ENCODE measurements at regions not wholly inside any gene's neighbourhood (a gene's known extent, or its start where the extent isn't known, plus 50 kb on each side); places are given as distances from the start of the nearest gene placed in this dataset.

GRCh38 chr2:149662556-149662955 lies 75.0 kb upstream of the MMADHC start:
- Histone ChIP-seq H3K27ac (ENCODE audit: low read depth, low read length) (no peak overlapping the region), H3K4me3 (ENCODE audit: low read length) (no peak overlapping the region), H3K9me3 (ENCODE audit: control insufficient read depth in 2 of 3, low read length in 3 of 3) (no peaks in the 10 kb centered on the region), H3K27me3 (ENCODE audit: control insufficient read depth in 2 of 2, insufficient read depth in 2 of 2, low read length in 2 of 2) (no peaks in the 10 kb centered on the region), H3K4me1 (ENCODE audit: control insufficient read depth in 2 of 2, insufficient read depth in 2 of 2, low read length in 2 of 2) (no peaks in the 10 kb centered on the region), H3K36me3 (ENCODE audit: control insufficient read depth in 2 of 3, insufficient read depth in 3 of 3, low read length in 3 of 3) (no peaks in the 10 kb centered on the region)
- H3K27ac Mint-ChIP-seq: no peak overlapping the region
- H3K9me3 Mint-ChIP-seq: peaks cover 0 to 6% (median 3%) of the 10 kb centered on the region in 11 donors
- no peaks in the 10 kb centered on the region for H3K4me1 Mint-ChIP-seq
- intact Hi-C loops (cut with micrococcal nuclease): no loop called here
- ChIA-PET POLR2A (no interaction called here), CTCF (no interaction called here)
- DNase-seq (no peak), ATAC-seq (no peak)
- H3K4me3 Mint-ChIP-seq: no peak overlapping the region
- H3K27me3 Mint-ChIP-seq: peaks cover 0 to 22% (median 11%) of the 10 kb centered on the region in 5 donors
- H3K36me3 Mint-ChIP-seq: no peaks in the 10 kb centered on the region

- intact Hi-C loops (cut with micrococcal nuclease): no loop called here
- ATAC-seq (no peak), DNase-seq (no peak)
- Mint-ChIP-seq H3K36me3 (no peaks in the 10 kb centered on the region), H3K4me3 (no peak overlapping the region), H3K9me3 (peaks cover 0 to 6% (median 3%) of the 10 kb centered on the region in 11 donors), H3K27me3 (peaks cover 0 to 18% (median 11%) of the 10 kb centered on the region in 5 donors), H3K4me1 (no peaks in the 10 kb centered on the region), H3K27ac (no peak overlapping the region)
- no peaks in the 10 kb centered on the region for H3K9me3 ChIP-seq (ENCODE audit: control insufficient read depth in 2 of 3, low read length in 3 of 3)
- CTCF ChIA-PET: no interaction called here
- no peak overlapping the region for H3K27ac ChIP-seq (ENCODE audit: low read depth, low read length)
- no peaks in the 10 kb centered on the region for H3K4me1 ChIP-seq (ENCODE audit: control insufficient read depth in 2 of 2, insufficient read depth in 2 of 2, low read length in 2 of 2)
- no peaks in the 10 kb centered on the region for H3K36me3 ChIP-seq (ENCODE audit: control insufficient read depth in 2 of 3, insufficient read depth in 3 of 3, low read length in 3 of 3)
- no peak overlapping the region for H3K4me3 ChIP-seq (ENCODE audit: low read length)
- POLR2A ChIA-PET: interaction anchor here (0.6 kb wide), 1 partner anchor 323 kb away, joined by 8 read pairs; no protein-coding TSS in a partner anchor
- no peaks in the 10 kb centered on the region for H3K27me3 ChIP-seq (ENCODE audit: control insufficient read depth in 2 of 2, insufficient read depth in 2 of 2, low read length in 2 of 2)
These were observed 74.3 kb upstream of the MMADHC start for GRCh38 chr2:149661844-149662243.

DNA sequence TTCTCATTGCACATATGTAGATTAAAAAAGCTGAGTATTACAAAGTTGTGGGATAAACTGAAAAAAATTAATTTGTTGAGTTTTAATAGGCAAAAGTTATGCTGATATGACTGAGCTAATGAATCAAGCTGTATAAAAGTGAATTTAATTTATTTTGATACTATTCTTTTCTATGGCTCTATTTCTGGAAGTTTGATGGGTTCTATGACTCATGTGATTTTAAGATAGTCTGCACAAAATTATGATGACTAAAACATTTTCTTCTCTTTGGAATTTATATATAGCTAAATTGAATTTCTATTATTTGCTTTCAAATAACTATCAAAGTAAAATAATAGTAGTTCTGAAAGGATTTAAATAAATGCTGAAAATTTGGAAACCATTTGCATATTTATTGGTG lies 71.0 kb upstream of the MMADHC start:
- no peaks in the 10 kb centered on the region for H3K36me3 ChIP-seq (ENCODE audit: control insufficient read depth in 2 of 3, insufficient read depth in 3 of 3, low read length in 3 of 3)
- peaks cover 0 to 6% (median 3%) of the 10 kb centered on the region in 11 donors for H3K9me3 Mint-ChIP-seq

DNA sequence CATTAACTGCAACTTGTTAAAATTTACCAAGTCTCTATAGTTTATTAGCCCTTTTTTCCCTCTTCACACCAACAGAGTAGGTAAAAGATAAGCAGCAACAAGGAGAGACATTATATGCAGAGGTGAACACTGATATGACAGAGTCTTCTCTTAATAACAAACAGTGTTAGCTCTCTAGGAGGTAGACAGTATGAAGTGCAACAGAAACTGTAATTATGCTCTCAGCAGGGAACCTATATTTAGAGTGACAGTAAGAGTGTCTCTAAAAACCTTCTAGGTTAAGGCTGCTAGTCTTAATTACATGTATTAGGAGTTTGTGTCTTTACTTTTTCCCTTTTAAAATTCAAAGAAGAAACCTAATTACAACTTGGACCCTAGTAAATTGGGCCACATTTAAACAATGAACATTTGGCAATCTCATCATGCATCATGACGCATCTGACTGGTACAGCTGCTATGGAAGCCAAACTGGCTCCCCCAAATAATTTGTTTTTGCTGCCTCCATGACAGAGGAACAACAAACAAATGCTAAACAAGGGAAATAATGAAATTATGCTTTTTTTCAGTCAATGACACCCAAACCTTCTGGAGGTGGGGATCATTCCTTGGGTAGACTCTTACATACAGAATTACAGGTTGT lies 69.9 kb upstream of the MMADHC start:
- no peaks in the 10 kb centered on the region for H3K9me3 ChIP-seq (ENCODE audit: control insufficient read depth in 2 of 3, low read length in 3 of 3)
- no peaks in the 10 kb centered on the region for H3K36me3 ChIP-seq (ENCODE audit: control insufficient read depth in 2 of 3, insufficient read depth in 3 of 3, low read length in 3 of 3)
- CTCF ChIA-PET: no interaction called here
- no peaks in the 10 kb centered on the region for H3K4me1 ChIP-seq (ENCODE audit: control insufficient read depth in 2 of 2, insufficient read depth in 2 of 2, low read length in 2 of 2)
- POLR2A ChIA-PET: no interaction called here
- no peak overlapping the region for H3K27ac Mint-ChIP-seq
- peaks cover 0 to 6% (median 3%) of the 10 kb centered on the region in 11 donors for H3K9me3 Mint-ChIP-seq
- H3K4me3 Mint-ChIP-seq: no peak overlapping the region
- H3K27me3 Mint-ChIP-seq: peaks cover 0 to 24% (median 19%) of the 10 kb centered on the region in 5 donors
- no peaks in the 10 kb centered on the region for H3K27me3 ChIP-seq (ENCODE audit: control insufficient read depth in 2 of 2, insufficient read depth in 2 of 2, low read length in 2 of 2)
- no peaks in the 10 kb centered on the region for H3K4me1 Mint-ChIP-seq
- H3K4me3 ChIP-seq (ENCODE audit: low read length): no peak overlapping the region
- ATAC-seq (no peak), DNase-seq (no peak)
- H3K36me3 Mint-ChIP-seq: no peaks in the 10 kb centered on the region
- no peak overlapping the region for H3K27ac ChIP-seq (ENCODE audit: low read depth, low read length)
- intact Hi-C loops (cut with micrococcal nuclease): no loop called here

More for the DNA sequence above, 71.0 kb upstream of the MMADHC start:
- no peak overlapping the region for H3K4me3 ChIP-seq (ENCODE audit: low read length)
- intact Hi-C loops (cut with micrococcal nuclease): no loop called here
- ATAC-seq (no peak), DNase-seq (no peak)
- no peak overlapping the region for H3K4me3 Mint-ChIP-seq
- no peaks in the 10 kb centered on the region for H3K36me3 Mint-ChIP-seq
- peaks cover 0 to 24% (median 18%) of the 10 kb centered on the region in 5 donors for H3K27me3 Mint-ChIP-seq
- CTCF ChIA-PET: no interaction called here
- no peaks in the 10 kb centered on the region for H3K27me3 ChIP-seq (ENCODE audit: control insufficient read depth in 2 of 2, insufficient read depth in 2 of 2, low read length in 2 of 2)
- H3K4me1 Mint-ChIP-seq: no peaks in the 10 kb centered on the region
- no peaks in the 10 kb centered on the region for H3K4me1 ChIP-seq (ENCODE audit: control insufficient read depth in 2 of 2, insufficient read depth in 2 of 2, low read length in 2 of 2)
- no peaks in the 10 kb centered on the region for H3K9me3 ChIP-seq (ENCODE audit: control insufficient read depth in 2 of 3, low read length in 3 of 3)
- H3K27ac Mint-ChIP-seq: no peak overlapping the region
- POLR2A ChIA-PET: no interaction called here
- H3K27ac ChIP-seq (ENCODE audit: low read depth, low read length): no peak overlapping the region

- Histone ChIP-seq H3K4me1 (ENCODE audit: control insufficient read depth in 2 of 2, insufficient read depth in 2 of 2, low read length in 2 of 2) (no peaks in the 10 kb centered on the region), H3K27ac (ENCODE audit: low read depth, low read length) (no peak overlapping the region), H3K36me3 (ENCODE audit: control insufficient read depth in 2 of 3, insufficient read depth in 3 of 3, low read length in 3 of 3) (no peaks in the 10 kb centered on the region), H3K9me3 (ENCODE audit: control insufficient read depth in 2 of 3, low read length in 3 of 3) (no peaks in the 10 kb centered on the region), H3K4me3 (ENCODE audit: low read length) (no peak overlapping the region), H3K27me3 (ENCODE audit: control insufficient read depth in 2 of 2, insufficient read depth in 2 of 2, low read length in 2 of 2) (no peaks in the 10 kb centered on the region)
- Mint-ChIP-seq H3K27me3 (peaks cover 0 to 24% (median 20%) of the 10 kb centered on the region in 5 donors), H3K36me3 (no peaks in the 10 kb centered on the region), H3K4me3 (no peak overlapping the region), H3K9me3 (peaks cover 0 to 6% (median 3%) of the 10 kb centered on the region in 11 donors), H3K4me1 (no peaks in the 10 kb centered on the region), H3K27ac (no peak overlapping the region)
- no peak for ATAC-seq
- DNase-seq: no peak
- CTCF ChIA-PET: no interaction called here
- POLR2A ChIA-PET: no interaction called here
- intact Hi-C loops (cut with micrococcal nuclease): no loop called here
These were observed 69.4 kb upstream of the MMADHC start for GRCh38 chr2:149656996-149657395.

DNA sequence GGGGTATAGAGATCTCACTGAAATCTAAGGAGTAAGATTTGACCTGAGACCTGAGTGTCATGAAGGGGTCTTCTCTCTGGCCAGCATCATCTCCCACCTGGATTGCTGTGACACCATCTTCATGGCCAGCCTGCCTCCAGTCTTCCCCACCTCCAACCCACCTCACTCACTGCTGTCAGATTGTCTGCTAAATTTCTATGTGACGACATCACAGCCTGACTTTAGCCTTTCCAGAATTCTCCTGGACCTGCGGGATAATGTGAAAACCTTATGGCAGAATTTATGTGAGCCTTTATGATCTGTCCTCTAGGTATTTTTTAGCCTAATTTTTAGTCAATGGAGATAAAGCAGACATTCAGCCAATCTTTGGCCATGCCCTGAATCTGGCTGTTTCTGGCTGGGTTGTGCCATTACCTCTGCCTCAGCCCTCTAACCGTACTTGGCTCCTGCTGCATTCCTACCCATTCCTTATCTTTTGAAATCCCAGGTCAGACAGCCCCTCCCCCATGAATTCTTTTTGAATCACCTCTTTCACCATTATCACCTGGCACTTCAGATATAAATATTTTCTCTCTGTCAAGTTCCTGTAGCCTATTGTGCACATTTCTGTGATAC lies 66.4 kb upstream of the MMADHC start:
- POLR2A ChIA-PET: no interaction called here
- H3K4me1 Mint-ChIP-seq: no peaks in the 10 kb centered on the region
- Histone ChIP-seq H3K9me3 (ENCODE audit: control insufficient read depth in 2 of 3, low read length in 3 of 3) (no peaks in the 10 kb centered on the region), H3K27ac (ENCODE audit: low read depth, low read length) (no peak overlapping the region), H3K4me3 (ENCODE audit: low read length) (no peak overlapping the region), H3K36me3 (ENCODE audit: control insufficient read depth in 2 of 3, insufficient read depth in 3 of 3, low read length in 3 of 3) (no peaks in the 10 kb centered on the region), H3K27me3 (ENCODE audit: control insufficient read depth in 2 of 2, insufficient read depth in 2 of 2, low read length in 2 of 2) (no peaks in the 10 kb centered on the region), H3K4me1 (ENCODE audit: control insufficient read depth in 2 of 2, insufficient read depth in 2 of 2, low read length in 2 of 2) (no peaks in the 10 kb centered on the region)
- H3K9me3 Mint-ChIP-seq: peaks cover 0 to 6% (median 3%) of the 10 kb centered on the region in 11 donors
- no peak overlapping the region for H3K4me3 Mint-ChIP-seq
- peaks cover 0 to 21% (median 4%) of the 10 kb centered on the region in 5 donors for H3K27me3 Mint-ChIP-seq
- intact Hi-C loops (cut with micrococcal nuclease): no loop called here
- ATAC-seq: no peak
- CTCF ChIA-PET: no interaction called here
- DNase-seq: no peak
- no peak overlapping the region for H3K27ac Mint-ChIP-seq
- no peaks in the 10 kb centered on the region for H3K36me3 Mint-ChIP-seq

GRCh38 chr2:149652926-149653325 lies 65.4 kb upstream of the MMADHC start:
- ATAC-seq: no peak
- Mint-ChIP-seq H3K27me3 (peaks cover 0 to 17% (median 4%) of the 10 kb centered on the region in 5 donors), H3K4me3 (no peak overlapping the region), H3K27ac (no peak overlapping the region), H3K36me3 (no peaks in the 10 kb centered on the region), H3K4me1 (no peaks in the 10 kb centered on the region), H3K9me3 (peaks cover 0 to 6% (median 2%) of the 10 kb centered on the region in 11 donors)
- Histone ChIP-seq H3K4me1 (ENCODE audit: control insufficient read depth in 2 of 2, insufficient read depth in 2 of 2, low read length in 2 of 2) (no peaks in the 10 kb centered on the region), H3K4me3 (ENCODE audit: low read length) (no peak overlapping the region), H3K36me3 (ENCODE audit: control insufficient read depth in 2 of 3, insufficient read depth in 3 of 3, low read length in 3 of 3) (no peaks in the 10 kb centered on the region), H3K27ac (ENCODE audit: low read depth, low read length) (no peak overlapping the region), H3K27me3 (ENCODE audit: control insufficient read depth in 2 of 2, insufficient read depth in 2 of 2, low read length in 2 of 2) (no peaks in the 10 kb centered on the region), H3K9me3 (ENCODE audit: control insufficient read depth in 2 of 3, low read length in 3 of 3) (no peaks in the 10 kb centered on the region)
- intact Hi-C loops (cut with micrococcal nuclease): no loop called here
- DNase-seq: no peak
- POLR2A ChIA-PET: no interaction called here
- CTCF ChIA-PET: no interaction called here

Measured in naive thymus-derived CD4-positive, alpha-beta T cell (primary cell).